HAP-1 (cell line): ENCODE measurements at regions not wholly inside any gene's neighbourhood (a gene's known extent, or its start where the extent isn't known, plus 50 kb on each side); places are given as distances from the start of the nearest gene placed in this dataset.

Experiments used
- DNase-seq, 2 experiments: peaks; one replicate each; pipeline ENCODE4 v3.0.0-alpha.2; 2016 to 2020; ENCODE audit warnings: low spot score in 2 of 2
- H3K27me3 ChIP-seq: fragments of 250-450 bp; sonication (Bioruptor Pico); 2 replicates; pipeline ENCODE4 v1.5.1; 2020; ENCODE audit warnings: low read depth, mild to moderate bottlenecking, moderate library complexity
- H3K36me3 ChIP-seq: fragments of 250-450 bp; sonication (Bioruptor Pico); replicated peaks from 2 replicates; pipeline ENCODE4 v1.5.1; 2020; ENCODE audit warnings: mild to moderate bottlenecking
- H3K4me1 ChIP-seq: fragments of 250-450 bp; sonication (Bioruptor Pico); 2 replicates; pipeline ENCODE4 v1.5.1; 2020; ENCODE audit warnings: mild to moderate bottlenecking
- H3K4me3 ChIP-seq: fragments of 250-450 bp; sonication (Bioruptor Pico); 2 replicates; pipeline ENCODE4 v1.5.1; 2020; ENCODE audit warnings: mild to moderate bottlenecking, moderate library complexity
- H3K9me3 ChIP-seq: fragments of 250-450 bp; sonication (Bioruptor Pico); 2 replicates; pipeline ENCODE4 v1.5.1; 2020; ENCODE audit warnings: mild to moderate bottlenecking, moderate library complexity
- in situ Hi-C: fragments of 300-500 bp; cut with MboI; formaldehyde crosslinking; loops from 3 replicates; pipeline ENCODE4 v1.14.3; 2020; ENCODE audit warnings: low sequenced_read_pairs, inconsistent platforms, mixed read lengths

DNA sequence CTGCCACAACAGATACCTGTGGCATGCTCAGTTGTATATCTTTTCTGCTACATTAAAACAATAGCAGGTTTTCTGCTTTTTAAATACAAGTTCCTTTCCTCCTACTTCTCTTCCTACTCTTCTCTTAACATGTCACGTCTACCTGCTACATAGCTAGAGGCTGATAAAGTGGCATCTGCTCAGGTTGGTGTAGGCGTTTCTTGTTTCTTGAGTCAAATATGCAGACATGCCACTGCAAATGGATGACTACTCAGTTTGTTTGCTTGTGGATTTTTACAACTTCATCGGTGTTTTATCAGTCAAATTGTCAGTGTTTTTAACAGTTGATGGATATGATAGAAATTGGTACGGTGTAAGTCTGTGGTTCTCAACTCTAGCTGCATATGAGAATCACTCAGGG is 525.7 kb downstream of the TLE4 start:
- DNase-seq: no peak
- H3K4me1 ChIP-seq: no peaks in the 10 kb centered on the region
- in situ Hi-C loops: no loop called here
- no peak overlapping the region for H3K4me3 ChIP-seq
- no peaks in the 10 kb centered on the region for H3K9me3 ChIP-seq
- H3K27me3 ChIP-seq: no peaks in the 10 kb centered on the region
- no peaks in the 10 kb centered on the region for H3K36me3 ChIP-seq

- Histone ChIP-seq H3K27me3 (no peaks in the 10 kb centered on the region), H3K36me3 (no peaks in the 10 kb centered on the region)
Observed at GRCh38 chr9:80094176-80094771, 522.5 kb downstream of the TLE4 start.

DNA sequence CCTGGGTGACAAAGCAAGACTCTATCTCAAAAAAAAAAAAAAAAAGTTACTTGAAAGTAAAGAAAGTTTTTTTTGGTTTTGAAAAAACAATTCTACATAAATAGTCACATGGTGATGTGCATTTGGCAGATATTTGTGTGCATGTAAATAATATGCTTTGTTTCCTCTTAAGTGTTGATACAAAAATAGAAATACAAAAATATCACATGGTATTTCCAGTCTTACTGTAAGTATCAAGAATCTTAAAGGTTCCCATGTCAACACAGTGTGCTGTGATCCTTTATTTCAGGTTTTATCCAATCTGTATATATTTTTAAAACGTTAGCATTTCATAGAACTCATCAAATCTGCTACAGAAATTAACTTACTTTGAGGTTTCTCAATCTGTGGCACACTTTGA is 521.9 kb downstream of the TLE4 start:
- Histone ChIP-seq H3K9me3 (no peaks in the 10 kb centered on the region), H3K4me3 (no peak overlapping the region), H3K27me3 (no peaks in the 10 kb centered on the region), H3K36me3 (no peaks in the 10 kb centered on the region), H3K4me1 (no peaks in the 10 kb centered on the region)
- in situ Hi-C loops: no loop called here
- DNase-seq: no peak

More at GRCh38 chr9:80094176-80094771, 522.5 kb downstream of the TLE4 start:
- no peaks in the 10 kb centered on the region for H3K9me3 ChIP-seq
- no peak for DNase-seq
- H3K4me3 ChIP-seq: no peak overlapping the region
- in situ Hi-C loops: no loop called here
- H3K4me1 ChIP-seq: no peaks in the 10 kb centered on the region

DNA sequence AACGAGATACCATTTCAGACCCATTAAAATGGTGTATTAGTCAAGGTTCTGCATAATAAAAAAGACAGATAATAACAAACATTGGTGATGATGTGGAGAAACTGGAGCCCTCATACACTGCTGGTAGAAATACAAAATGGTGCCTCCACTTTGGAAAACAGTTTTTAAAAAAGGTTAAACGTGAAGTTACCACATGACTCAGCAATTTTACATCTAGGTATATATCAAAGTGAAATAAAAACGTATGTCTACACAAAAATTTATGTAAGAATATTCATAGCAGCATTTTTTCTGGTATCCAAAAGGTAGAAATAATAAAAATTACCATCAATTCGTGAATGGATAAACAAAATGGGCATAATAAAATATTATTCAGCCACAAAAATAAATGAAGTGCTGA is 519.8 kb downstream of the TLE4 start:
- Histone ChIP-seq H3K4me1 (no peaks in the 10 kb centered on the region), H3K9me3 (no peaks in the 10 kb centered on the region), H3K4me3 (no peak overlapping the region), H3K27me3 (no peaks in the 10 kb centered on the region), H3K36me3 (no peaks in the 10 kb centered on the region)
- in situ Hi-C loops: no loop called here
- no peak for DNase-seq

- no peak for DNase-seq
Observed at GRCh38 chr9:80090317-80090716, 518.6 kb downstream of the TLE4 start.

GRCh38 chr9:80086822-80087345 is 515.1 kb downstream of the TLE4 start:
- Histone ChIP-seq H3K36me3 (no peaks in the 10 kb centered on the region), H3K4me3 (no peak overlapping the region), H3K4me1 (no peaks in the 10 kb centered on the region), H3K27me3 (no peaks in the 10 kb centered on the region), H3K9me3 (no peaks in the 10 kb centered on the region)
- DNase-seq: no peak
- in situ Hi-C loops: no loop called here

More at GRCh38 chr9:80090317-80090716, 518.6 kb downstream of the TLE4 start:
- no peak overlapping the region for H3K4me3 ChIP-seq
- H3K4me1 ChIP-seq: no peaks in the 10 kb centered on the region
- H3K9me3 ChIP-seq: no peaks in the 10 kb centered on the region
- no peaks in the 10 kb centered on the region for H3K36me3 ChIP-seq
- in situ Hi-C loops: no loop called here
- H3K27me3 ChIP-seq: no peaks in the 10 kb centered on the region

DNA sequence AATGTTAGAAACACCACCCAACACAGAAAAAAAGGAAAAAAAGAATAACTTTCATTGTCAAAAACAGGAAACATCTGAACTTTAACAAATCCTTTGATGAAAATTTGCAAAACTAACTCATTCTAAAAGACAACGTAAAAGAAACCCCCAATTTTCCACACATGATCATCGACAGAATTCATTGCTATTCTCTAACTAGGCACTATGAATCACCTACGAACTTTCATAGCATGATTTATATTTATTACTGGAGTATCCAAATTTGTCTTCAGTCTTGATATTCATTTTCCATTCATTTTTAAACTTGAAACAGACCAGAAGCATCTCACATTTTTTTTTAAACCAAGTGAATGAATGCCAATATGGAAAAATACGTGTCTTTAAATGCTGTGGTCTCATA is 514.6 kb downstream of the TLE4 start:
- no peak for DNase-seq
- in situ Hi-C loops: no loop called here
- Histone ChIP-seq H3K9me3 (no peaks in the 10 kb centered on the region), H3K4me1 (no peaks in the 10 kb centered on the region), H3K4me3 (no peak overlapping the region), H3K36me3 (no peaks in the 10 kb centered on the region), H3K27me3 (no peaks in the 10 kb centered on the region)

- in situ Hi-C loops: no loop called here
- H3K4me1 ChIP-seq: no peaks in the 10 kb centered on the region
- no peak overlapping the region for H3K4me3 ChIP-seq
- no peak for DNase-seq
- no peaks in the 10 kb centered on the region for H3K36me3 ChIP-seq
- H3K9me3 ChIP-seq: no peaks in the 10 kb centered on the region
- H3K27me3 ChIP-seq: no peaks in the 10 kb centered on the region
Observed at GRCh38 chr9:80085668-80086067, 513.9 kb downstream of the TLE4 start.

DNA sequence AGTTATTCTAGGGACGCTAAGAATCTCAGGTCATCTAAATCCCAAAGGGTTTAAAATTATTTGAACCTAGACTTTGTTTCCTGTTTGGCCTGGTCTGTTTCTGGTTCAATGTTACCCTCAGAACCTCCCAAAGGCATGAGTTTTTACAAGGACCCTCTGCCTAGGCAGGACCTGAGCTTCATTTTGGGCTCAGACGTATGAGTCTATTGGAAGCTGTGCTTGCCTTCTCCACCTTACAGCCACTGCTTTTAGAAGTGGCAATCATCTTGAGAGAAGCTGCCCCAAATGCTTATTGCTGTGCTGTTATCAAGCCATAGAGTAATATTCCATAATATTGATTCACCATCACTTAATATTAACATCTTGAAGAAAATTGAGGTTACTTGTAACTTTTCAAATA is 510.4 kb downstream of the TLE4 start:
- H3K36me3 ChIP-seq: no peaks in the 10 kb centered on the region
- no peaks in the 10 kb centered on the region for H3K27me3 ChIP-seq
- in situ Hi-C loops: no loop called here
- no peaks in the 10 kb centered on the region for H3K4me1 ChIP-seq
- no peak for DNase-seq
- H3K4me3 ChIP-seq: no peak overlapping the region
- H3K9me3 ChIP-seq: no peaks in the 10 kb centered on the region

GRCh38 chr9:80078826-80079225 is 507.1 kb downstream of the TLE4 start:
- Histone ChIP-seq H3K9me3 (no peaks in the 10 kb centered on the region), H3K4me1 (no peaks in the 10 kb centered on the region), H3K27me3 (no peaks in the 10 kb centered on the region), H3K36me3 (no peaks in the 10 kb centered on the region), H3K4me3 (no peak overlapping the region)
- no peak for DNase-seq
- in situ Hi-C loops: no loop called here

- Histone ChIP-seq H3K27me3 (no peaks in the 10 kb centered on the region; the same call in 1 of the 2 replicates), H3K9me3 (no peaks in the 10 kb centered on the region), H3K4me1 (no peaks in the 10 kb centered on the region), H3K36me3 (no peaks in the 10 kb centered on the region), H3K4me3 (no peak overlapping the region)
- in situ Hi-C loops: no loop called here
- DNase-seq: no peak
Observed at GRCh38 chr9:80077059-80077458, 505.3 kb downstream of the TLE4 start.

DNA sequence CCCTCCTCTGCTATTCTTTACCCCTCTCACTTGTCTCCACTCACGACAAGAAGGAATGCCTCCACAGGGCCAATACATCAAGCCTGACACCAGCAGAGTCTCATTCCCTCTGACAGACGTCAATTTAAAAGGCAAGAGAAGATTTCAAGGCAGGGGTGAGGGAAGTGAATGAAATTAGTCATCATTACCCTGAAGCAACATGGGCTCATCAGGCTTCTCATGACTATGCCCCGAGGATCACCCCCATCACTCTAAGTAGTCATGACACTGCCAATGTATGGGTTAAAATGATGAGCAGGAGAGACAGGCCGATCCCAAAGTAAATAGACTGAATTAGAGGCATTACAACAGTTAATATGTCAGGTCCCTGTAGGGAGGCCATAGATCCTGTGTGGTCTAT is 504.4 kb downstream of the TLE4 start:
- in situ Hi-C loops: no loop called here
- Histone ChIP-seq H3K4me1 (no peaks in the 10 kb centered on the region), H3K36me3 (no peaks in the 10 kb centered on the region), H3K9me3 (no peaks in the 10 kb centered on the region), H3K27me3 (no peaks in the 10 kb centered on the region; the same call in 1 of the 2 replicates), H3K4me3 (no peak overlapping the region)
- DNase-seq: no peak

GRCh38 chr9:80074439-80074838 is 502.7 kb downstream of the TLE4 start:
- no peaks in the 10 kb centered on the region for H3K9me3 ChIP-seq
- in situ Hi-C loops: no loop called here
- no peak for DNase-seq

DNA sequence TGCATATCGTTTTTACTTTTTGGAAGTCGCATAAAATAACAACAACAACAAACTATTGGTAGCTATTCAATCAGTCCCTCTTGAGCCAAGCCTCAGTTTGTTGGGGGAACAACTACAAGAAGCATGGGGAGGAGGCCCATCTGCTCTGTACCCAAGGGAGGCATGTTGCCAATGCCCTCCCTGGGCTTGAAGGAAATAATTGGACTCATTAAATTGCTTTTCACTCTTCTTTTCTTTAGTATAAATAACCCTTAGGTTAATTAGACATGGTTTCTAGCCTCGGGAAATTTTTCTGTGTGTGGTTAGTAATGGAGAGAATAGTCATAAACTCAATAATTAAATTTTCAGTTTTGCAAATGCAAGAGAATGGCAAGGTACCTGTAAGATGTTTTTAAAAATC is 500.7 kb downstream of the TLE4 start:
- H3K27me3 ChIP-seq: peaks cover 28% of the 10 kb centered on the region
- no peaks in the 10 kb centered on the region for H3K9me3 ChIP-seq
- H3K4me1 ChIP-seq: no peaks in the 10 kb centered on the region
- no peak overlapping the region for H3K4me3 ChIP-seq
- in situ Hi-C loops: no loop called here
- H3K36me3 ChIP-seq: no peaks in the 10 kb centered on the region
- DNase-seq: no peak

More at GRCh38 chr9:80074439-80074838, 502.7 kb downstream of the TLE4 start:
- Histone ChIP-seq H3K36me3 (no peaks in the 10 kb centered on the region), H3K27me3 (peaks cover 12% of the 10 kb centered on the region), H3K4me3 (no peak overlapping the region), H3K4me1 (no peaks in the 10 kb centered on the region)
